Heart left ventricle (tissue), 16 donors: ENCODE measurements at regions not wholly inside any gene's neighbourhood (a gene's known extent, or its start where the extent isn't known, plus 50 kb on each side); places are given as distances from the start of the nearest gene placed in this dataset.

Experiments
- ATAC-seq, 4 donors: fragments of 200-7000 bp; cut with Tn5 transposase; one replicate each; pipeline ENCODE4 v1.9.1; 2020 to 2022; ENCODE audit warnings: moderate library complexity in 4 of 4, mild to moderate bottlenecking in 3 of 4, moderate number of reproducible peaks in 1 of 4
- DNase-seq, 5 donors: peaks; one replicate each; pipeline ENCODE4 v3.0.0-alpha.2; 2020
- H3K27ac ChIP-seq, 12 donors: fragments of 200-600 bp; sonication (generic) in 4 of 12; one replicate each; pipeline versions ENCODE4 v1.5.0 to v1.8.0; 2016 to 2022; ENCODE audit warnings: mild to moderate bottlenecking in 2 of 12
- H3K27me3 ChIP-seq, 9 donors: fragments of 200-600 bp; sonication (generic) in 2 of 9; one replicate each; pipeline versions ENCODE4 v1.5.1 to v1.8.0; 2016 to 2022; ENCODE audit warnings: mild to moderate bottlenecking in 3 of 9
- H3K36me3 ChIP-seq, 9 donors: fragments of 200-600 bp; sonication (generic) in 2 of 9; one replicate each; pipeline versions ENCODE4 v1.5.0 to v1.8.0; 2018 to 2022; ENCODE audit warnings: mild to moderate bottlenecking in 2 of 9
- H3K4me1 ChIP-seq, 12 donors: fragments of 200-600 bp; sonication (generic) in 4 of 12; one replicate each; pipeline versions ENCODE4 v1.5.0 to v1.8.0; 2016 to 2022; ENCODE audit warnings: mild to moderate bottlenecking in 3 of 12
- H3K4me3 ChIP-seq, 12 donors: fragments of 200-600 bp; sonication (generic) in 4 of 12; one replicate each; pipeline versions ENCODE4 v1.5.0 to v1.8.0; 2017 to 2022; ENCODE audit warnings: mild to moderate bottlenecking in 9 of 12, moderate library complexity in 4 of 12
- H3K9me3 ChIP-seq, 12 donors: fragments of 200-600 bp; sonication (generic) in 4 of 12; one replicate each; pipeline versions ENCODE4 v1.5.0 to v1.8.0; 2016 to 2022; ENCODE audit warnings: mild to moderate bottlenecking in 1 of 12
- CTCF ChIP-seq, 12 donors: fragments of 200-600 bp; sonication (generic) in 4 of 12; IDR thresholded peaks; one replicate each; pipeline versions ENCODE4 v1.5.0 to v1.8.0; 2018 to 2022; ENCODE audit warnings: antibody characterized with exemption in 12 of 12, mild to moderate bottlenecking in 5 of 12
- POLR2A ChIP-seq, 2 donors: fragments of 450-650 bp; IDR thresholded peaks; one replicate each; pipeline ENCODE4 v1.6.1; 2017; ENCODE audit warnings: antibody characterized with exemption in 2 of 2, mild to moderate bottlenecking in 2 of 2, moderate library complexity in 2 of 2
- WGBS, 4 donors: extraction: QIAGEN DNeasy Blood & Tissue Kit in 2 of 4; methylation state at CpG; one replicate each; pipeline versions ENCODE4 v1.1.5 to v1.1.7; 2013 to 2018; 5-methylcytosine and 5-hydroxymethylcytosine counted together
- intact Hi-C, 10 donors: fragments of 100-400 bp; cut with DNase I; formaldehyde crosslinking; loops; one replicate each; pipeline versions ENCODE4 v1.11.1 to v1.14.2; 2022
- donor health status: ischemic (EF 13 %, LVEDD 7.1; RV severe dilation, severe dysfunction).
- donor health status: healthy with polysubstance abuse.
- donor health status: DM: no; HTN: yes; CAD: no.
- donor health status: DM: no; HTN: no; CAD: no.
- donor health status: ischemic (EF 25% LVEDD 6.9; RV normal size, moderate dysfunction).
- donor health status: ischemic (EF 25% LVEDD 5.7; RV mildly dilated, moderate dysfunction).
- donor health status: healthy.
- donor health status: DM: yes; HTN: yes; CAD: no.
- donor health status: ischemic (EF 35%, LVEDD 5.7; RV mildly dilated, moderate dysfunction).
- donor health status: nonischemic (EF 11% LVEDD 7.7; RV severe dilation, severe dysfunction).
- donor health status: DM: yes; HTN: yes; CAD: no.
- donor health status: PGD.
- donor health status: ischemic (EF 29% LVEDD 5.4; RV normal size, mild dysfunction).
- donor health status: nonischemic (EF 23%, LVEDD 6.1; RV moderate dilation, normal function).

GRCh38 chr4:79634111-79634510 is 226.1 kb upstream of the GK2 start:
- H3K9me3 ChIP-seq = no peaks in the 10 kb centered on the region
- no peak overlapping the region for H3K4me3 ChIP-seq
- TF ChIP-seq CTCF (IDR thresholded peaks at IDR 0.05) (no peak), POLR2A (IDR thresholded peaks at IDR 0.05) (no peak)
- H3K27ac ChIP-seq = no peak overlapping the region
- intact Hi-C loops = no loop called here
- no peaks in the 10 kb centered on the region for H3K4me1 ChIP-seq
- no peaks in the 10 kb centered on the region for H3K27me3 ChIP-seq
- H3K36me3 ChIP-seq = no peaks in the 10 kb centered on the region
- 72 to 88% (median 80%) methylated on average over 9 of the region's 9 CpGs for WGBS, 4 donors
- no peak for ATAC-seq
- DNase-seq = no peak

GRCh38 chr4:79632114-79632513 is 224.1 kb upstream of the GK2 start:
- no peak for ATAC-seq
- TF ChIP-seq CTCF (IDR thresholded peaks at IDR 0.05) = no peak
- no peak for TF ChIP-seq POLR2A (IDR thresholded peaks at IDR 0.05)
- Histone ChIP-seq H3K9me3 (no peaks in the 10 kb centered on the region), H3K27ac (no peak overlapping the region), H3K36me3 (no peaks in the 10 kb centered on the region), H3K4me1 (no peaks in the 10 kb centered on the region), H3K27me3 (no peaks in the 10 kb centered on the region), H3K4me3 (no peak overlapping the region)
- WGBS, 4 donors = 89 to 98% (median 92%) methylated on average over 3 of the region's 3 CpGs
- intact Hi-C loops = no loop called here
- DNase-seq = no peak

- DNase-seq = no peak
- H3K9me3 ChIP-seq = no peaks in the 10 kb centered on the region
- 51 to 68% (median 58%) methylated on average over 2 of the region's 2 CpGs for WGBS, 4 donors
- peaks cover 0 to 7% (median 0%) of the 10 kb centered on the region in 12 donors for H3K4me1 ChIP-seq
- H3K36me3 ChIP-seq = no peaks in the 10 kb centered on the region
- intact Hi-C loops = no loop called here
- peak overlapping the region in 2 of 12 donors; percentile 9 to 35 for H3K27ac ChIP-seq
- H3K4me3 ChIP-seq = peak overlapping the region in 6 of 12 donors; percentile 2 to 42 (median 28)
- H3K27me3 ChIP-seq = no peaks in the 10 kb centered on the region
- ATAC-seq = no peak
- TF ChIP-seq CTCF (IDR thresholded peaks at IDR 0.05) (no peak), POLR2A (IDR thresholded peaks at IDR 0.05) (no peak)
Measured at GRCh38 chr4:79626611-79627010, 218.6 kb upstream of the GK2 start.

GRCh38 chr4:79626101-79626500 is 218.1 kb upstream of the GK2 start:
- Histone ChIP-seq H3K27me3 (no peaks in the 10 kb centered on the region), H3K27ac (peak overlapping the region in 2 of 12 donors; percentile 9 to 35), H3K4me1 (peaks cover 0 to 7% (median 0%) of the 10 kb centered on the region in 12 donors), H3K9me3 (no peaks in the 10 kb centered on the region), H3K4me3 (peak overlapping the region in 7 of 12 donors; percentile 2 to 42 (median 25)), H3K36me3 (no peaks in the 10 kb centered on the region)
- TF ChIP-seq CTCF (IDR thresholded peaks at IDR 0.05) (no peak), POLR2A (IDR thresholded peaks at IDR 0.05) (no peak)
- WGBS, 4 donors = 64 to 78% (median 72%) methylated on average over 5 of the region's 5 CpGs
- ATAC-seq (no peak), DNase-seq (no peak)
- intact Hi-C loops = no loop called here
